Hematopoietic multipotent progenitor cell treated with erythropoietin and hydrocortisone succinate and interleukin-3 and kit ligand, for 17 days (in vitro differentiated cells): ENCODE measurements at regions not wholly inside any gene's neighbourhood (a gene's known extent, or its start where the extent isn't known, plus 50 kb on each side); places are given as distances from the start of the nearest gene placed in this dataset.

Experiments used
- DNase-seq: peaks from one replicate; pipeline ENCODE4 v3.0.0-alpha.2; 2015; ENCODE audit warnings: low spot score

DNA sequence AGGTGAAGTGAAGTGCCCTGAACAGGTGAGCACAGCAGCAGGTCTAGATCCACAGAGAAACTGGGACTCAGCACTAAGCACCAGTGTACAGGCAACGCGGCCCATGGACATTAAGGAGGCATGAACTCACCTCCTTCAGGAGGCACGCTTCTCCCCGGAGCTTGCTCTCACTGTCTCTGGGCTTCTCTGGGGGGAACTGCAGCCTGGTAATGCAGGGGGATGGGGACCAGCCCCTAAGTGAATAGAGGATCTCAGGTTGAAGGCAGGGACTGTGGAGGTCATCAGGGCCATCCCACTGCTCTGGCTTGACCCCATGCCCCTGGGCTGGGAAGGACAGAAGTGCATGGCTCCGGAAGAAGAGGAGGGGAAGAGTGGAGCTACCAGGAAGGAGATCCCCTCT, 495.6 kb upstream of the B3GAT1 start:
- no peak for DNase-seq

GRCh38 chr11:134906356-134906955, 494.4 kb upstream of the B3GAT1 start:
- DNase-seq, result no peak

DNA sequence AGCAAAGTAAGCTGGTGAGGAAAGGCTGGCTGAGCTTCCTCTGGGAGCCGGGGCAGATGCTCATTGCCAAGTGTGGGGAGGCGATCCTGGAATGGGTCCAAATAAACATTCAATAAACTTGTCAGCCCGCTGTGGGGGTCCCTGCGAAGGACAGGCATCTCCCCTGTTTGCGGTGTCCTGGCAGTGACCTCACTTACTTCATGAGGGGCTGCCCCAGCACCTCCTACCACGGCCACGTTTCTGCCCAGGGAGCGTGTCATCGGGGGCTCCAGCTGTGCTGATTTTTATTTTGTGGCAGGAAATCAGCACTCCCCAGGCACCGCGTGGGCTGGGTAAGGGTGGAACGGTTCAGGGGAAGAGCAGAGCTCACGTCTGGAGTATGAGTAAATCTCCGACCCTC, 493.9 kb upstream of the B3GAT1 start:
- DNase-seq, result no peak

DNA sequence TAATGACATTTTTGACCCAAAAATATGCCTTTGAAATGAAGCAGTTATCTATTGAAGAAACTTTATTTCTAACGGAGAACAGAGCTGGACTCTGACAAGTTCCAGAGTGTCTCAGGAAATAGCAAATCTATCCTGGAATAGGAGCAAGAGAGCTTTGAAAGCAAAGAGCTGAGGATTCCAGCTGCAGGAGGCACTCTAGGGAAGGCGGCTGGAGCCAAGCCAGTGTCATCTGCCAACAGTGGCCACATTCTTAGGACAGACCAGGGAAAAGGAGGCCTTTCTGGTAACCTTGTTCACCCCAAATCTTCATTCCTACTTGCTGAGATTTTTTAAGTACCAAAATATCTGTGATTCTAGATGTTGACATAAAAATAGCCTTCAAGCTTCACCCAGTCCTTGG, 493.5 kb upstream of the B3GAT1 start:
- no peak for DNase-seq

GRCh38 chr11:134904103-134904790, 492.2 kb upstream of the B3GAT1 start:
- no peak for DNase-seq

DNA sequence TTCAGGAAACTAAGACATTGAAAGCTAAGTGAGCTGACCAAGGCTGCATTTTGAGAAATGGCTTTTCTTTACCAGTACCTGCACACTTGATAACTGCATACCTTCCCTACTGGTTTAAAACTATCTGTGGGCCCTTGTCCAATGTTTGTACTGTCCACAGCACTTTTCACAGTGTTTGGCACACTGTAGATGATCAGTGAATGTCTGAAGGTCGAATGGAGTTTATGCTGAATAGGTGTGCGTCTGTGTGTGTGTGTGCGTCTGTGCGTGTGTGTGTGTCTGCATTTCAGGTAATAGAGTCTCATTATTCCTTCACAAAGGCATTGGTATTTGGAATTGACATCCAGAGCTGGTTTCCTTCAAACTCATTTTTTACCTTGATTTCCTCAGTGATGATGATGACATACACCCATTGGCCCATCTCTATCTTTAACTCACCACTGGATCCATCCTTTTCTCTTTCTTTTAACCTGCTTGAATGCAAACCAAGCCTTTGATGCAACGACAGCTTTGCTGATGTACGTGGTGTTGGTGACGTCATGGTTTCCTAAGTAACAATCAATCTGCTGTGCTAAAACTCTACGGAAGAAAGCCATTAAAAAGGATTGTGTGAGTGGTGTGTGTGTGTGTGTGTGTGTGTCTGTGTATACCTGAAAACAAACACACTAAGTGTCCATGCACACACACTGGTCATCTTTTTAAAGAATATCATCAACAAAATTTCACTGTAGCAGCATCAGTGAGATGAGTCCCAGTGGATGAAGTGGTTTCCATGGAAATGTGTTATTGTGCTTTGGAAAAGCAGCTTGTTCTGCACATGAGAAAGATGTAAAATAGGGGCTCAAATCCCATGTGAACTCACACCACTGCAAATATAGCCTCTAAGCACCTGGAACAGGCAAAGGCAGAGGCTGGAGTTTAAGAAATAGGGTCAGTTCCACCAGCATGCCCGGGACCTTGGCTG, 490.2 kb upstream of the B3GAT1 start:
- DNase-seq, result no peak

GRCh38 chr11:134901542-134901941, 489.5 kb upstream of the B3GAT1 start:
- no peak for DNase-seq

DNA sequence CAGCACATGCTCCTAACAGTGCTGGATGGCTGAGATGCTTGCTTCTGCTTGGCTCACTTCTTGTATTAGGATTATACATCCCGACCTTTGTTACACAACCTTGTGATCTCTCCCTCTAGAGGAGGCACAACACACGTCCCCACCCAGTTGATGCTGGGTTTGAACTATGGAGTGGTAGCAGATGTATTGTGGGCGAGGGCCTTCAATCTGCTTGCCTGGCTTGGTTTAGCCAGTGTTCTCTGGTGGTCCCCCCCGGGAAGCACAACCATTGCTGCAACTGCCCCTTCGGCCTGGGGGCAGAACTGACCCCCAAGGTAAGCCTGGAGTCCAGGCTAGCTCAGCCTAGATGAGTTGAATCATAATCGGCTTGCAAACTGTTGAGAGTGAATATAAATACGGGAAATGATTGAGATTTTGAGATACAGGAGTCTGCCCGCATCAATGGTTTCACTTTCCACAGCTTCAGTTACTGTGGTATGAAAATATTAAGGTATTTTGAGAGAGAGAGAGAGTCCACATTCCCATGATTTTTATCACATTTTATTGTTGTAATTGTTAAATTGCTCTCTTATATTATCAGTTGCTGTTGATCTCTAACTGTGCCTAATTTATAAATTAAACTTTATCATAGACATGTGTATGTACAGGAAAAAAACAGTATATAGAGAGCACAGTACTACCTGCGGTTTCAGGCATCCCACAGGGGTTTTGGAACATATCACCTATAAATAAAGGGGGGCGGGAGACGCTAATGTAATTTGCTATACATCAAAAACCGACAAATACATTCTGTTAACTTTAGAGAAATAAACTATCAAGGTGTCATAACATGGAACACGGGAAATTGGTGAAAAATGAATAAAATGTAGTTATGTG, 482.0 kb upstream of the B3GAT1 start:
- DNase-seq, result no peak

- no peak for DNase-seq
Observed at GRCh38 chr11:134890446-134890845, 478.4 kb upstream of the B3GAT1 start.

- DNase-seq, result no peak
Observed at GRCh38 chr11:134889832-134890231, 477.8 kb upstream of the B3GAT1 start.

- no peak for DNase-seq
Observed at GRCh38 chr11:134888821-134889220, 476.8 kb upstream of the B3GAT1 start.

DNA sequence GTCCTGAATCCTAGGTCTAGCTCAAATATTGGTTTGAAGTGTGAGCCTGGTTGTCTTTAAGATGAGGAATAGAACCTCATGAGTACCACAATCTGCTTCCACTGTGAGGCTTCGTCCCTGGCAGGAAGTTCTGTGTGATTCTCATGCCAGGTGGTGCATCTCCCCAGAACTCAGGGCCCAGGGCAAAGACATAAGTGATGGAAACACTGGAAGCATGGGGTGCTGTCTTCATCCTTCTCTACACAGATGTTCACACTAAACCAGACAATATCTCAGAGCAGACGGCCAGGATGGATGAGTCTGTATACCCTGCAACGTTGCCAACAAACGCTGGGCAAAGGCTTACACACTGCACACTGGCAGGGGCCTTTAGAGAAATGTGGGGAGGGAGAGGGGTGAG, 475.9 kb upstream of the B3GAT1 start:
- no peak for DNase-seq

DNA sequence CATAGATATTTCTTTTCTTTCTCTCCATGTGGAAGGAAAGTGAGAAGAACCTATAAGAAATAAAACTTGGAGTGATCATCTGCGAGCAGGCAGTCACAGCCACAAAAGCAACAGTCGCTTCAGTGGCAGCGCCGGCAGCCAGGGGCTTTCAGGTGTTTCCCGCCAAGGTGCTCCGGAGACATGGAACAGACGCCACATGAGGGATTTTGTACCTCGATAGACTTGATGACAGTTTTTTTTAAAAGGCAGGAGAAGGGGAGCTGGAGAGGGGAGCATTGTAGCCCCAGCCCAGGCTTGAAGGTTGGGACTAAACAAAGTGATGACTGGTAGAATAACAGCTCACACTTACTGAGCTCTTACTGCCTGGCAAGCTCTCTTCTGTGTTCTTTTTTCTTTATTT, 471.4 kb upstream of the B3GAT1 start:
- DNase-seq, result no peak

DNA sequence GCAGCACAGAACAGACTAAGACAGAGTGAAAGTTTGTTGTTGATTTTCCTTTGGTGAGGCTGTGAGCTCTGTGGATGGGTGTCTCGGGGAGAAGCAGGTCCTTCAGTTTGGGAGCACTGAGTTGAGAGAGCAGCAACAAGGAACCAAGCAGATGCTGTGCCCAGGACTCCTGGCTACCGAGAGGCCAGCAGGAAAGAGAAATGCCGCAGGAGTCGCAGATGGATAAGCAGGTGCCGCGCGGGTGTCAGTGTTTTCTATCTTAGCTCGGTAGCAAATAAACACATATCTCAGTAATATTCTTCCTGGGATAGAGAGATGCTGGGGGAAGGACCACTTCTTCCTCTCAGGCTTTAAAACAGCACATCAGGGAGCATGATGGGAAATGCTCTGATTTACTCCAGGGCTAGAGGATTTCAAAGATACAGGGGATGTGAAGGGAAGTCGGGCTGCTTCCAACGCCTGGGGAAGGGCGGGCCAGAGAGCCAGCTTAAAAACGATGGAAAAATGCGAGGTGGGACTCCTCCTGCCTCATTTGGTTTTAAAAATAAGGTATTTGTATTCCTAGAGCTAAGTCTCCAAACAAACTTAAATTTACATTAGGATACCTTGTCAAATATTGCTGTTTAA, 470.7 kb upstream of the B3GAT1 start:
- no peak for DNase-seq

GRCh38 chr11:134882141-134882540, 470.1 kb upstream of the B3GAT1 start:
- no peak for DNase-seq

DNA sequence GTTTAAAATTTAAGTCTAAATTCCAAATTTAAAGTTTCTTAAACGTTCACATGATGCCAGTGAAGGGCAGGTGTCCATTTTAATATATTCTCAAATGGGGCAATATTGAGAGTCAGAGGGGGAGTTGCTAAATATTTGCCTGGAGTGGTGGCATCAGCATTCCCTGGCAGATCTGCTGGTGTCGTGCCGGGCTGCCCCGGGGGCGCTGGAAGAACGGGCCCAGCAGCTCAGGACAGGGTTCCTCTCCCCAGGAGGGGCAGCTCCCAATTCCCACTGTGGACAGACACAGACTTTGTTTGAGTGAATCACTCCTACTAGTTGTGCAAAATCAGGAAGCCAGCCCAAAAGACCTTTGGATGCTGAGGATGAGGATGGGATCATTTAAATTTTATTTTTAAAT, 468.7 kb upstream of the B3GAT1 start:
- no peak for DNase-seq

DNA sequence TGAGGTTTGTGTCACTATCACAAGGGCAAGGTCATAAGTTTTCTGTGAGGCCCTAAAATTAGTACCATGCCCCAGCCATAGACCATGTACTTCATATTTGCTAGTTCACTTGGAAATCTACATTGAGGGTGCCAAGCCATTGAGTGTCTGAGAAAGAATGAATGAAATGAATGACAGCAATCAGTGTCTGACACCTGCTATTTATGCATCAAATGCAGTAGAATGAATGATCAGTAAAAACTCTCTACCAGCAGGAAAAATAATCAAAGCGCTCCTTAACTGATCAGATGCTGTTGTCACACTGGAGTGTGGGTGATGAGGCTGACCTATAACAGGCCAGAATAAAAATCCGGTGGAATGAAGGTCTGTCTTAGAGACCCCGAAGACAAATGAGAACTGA, 467.9 kb upstream of the B3GAT1 start:
- no peak for DNase-seq

DNA sequence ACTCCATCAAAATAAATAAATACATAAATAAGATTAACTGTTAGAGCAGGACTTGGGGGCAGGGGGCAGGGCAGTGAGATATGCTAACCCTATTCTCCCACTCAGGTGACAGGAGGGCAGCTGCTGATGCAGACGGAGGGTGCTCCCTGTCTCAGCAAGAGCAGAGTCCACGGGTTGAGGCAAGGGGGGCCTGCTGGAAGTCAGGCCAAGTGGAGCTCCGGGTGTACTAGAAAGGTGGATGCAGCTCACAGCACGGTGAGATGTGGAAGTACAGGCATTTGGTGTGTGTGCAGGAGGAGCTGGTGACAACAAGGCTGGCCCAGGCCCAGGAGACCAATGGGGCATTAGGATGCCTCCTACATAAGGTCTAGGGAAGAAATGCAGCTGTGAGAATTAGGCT, 467.3 kb upstream of the B3GAT1 start:
- no peak for DNase-seq

DNA sequence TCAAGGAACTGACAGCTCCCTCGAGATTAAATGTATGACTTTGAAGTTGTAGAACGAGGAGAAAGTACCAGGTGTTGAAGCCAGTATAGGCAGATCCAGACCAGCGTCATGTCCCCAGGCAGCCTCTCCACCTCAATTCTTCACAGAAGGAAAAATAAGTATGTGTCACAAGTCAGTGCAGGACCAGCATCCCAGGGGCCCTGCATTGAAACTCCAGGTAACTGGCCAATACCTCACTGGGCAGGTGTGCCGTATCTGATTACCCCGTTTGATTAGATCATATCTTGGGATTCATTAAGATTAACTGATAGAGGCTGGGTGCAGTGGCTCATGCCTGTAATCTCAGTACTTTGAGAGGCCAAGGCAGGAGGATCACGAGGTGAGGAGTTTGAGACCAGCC, 466.7 kb upstream of the B3GAT1 start:
- DNase-seq, result no peak

DNA sequence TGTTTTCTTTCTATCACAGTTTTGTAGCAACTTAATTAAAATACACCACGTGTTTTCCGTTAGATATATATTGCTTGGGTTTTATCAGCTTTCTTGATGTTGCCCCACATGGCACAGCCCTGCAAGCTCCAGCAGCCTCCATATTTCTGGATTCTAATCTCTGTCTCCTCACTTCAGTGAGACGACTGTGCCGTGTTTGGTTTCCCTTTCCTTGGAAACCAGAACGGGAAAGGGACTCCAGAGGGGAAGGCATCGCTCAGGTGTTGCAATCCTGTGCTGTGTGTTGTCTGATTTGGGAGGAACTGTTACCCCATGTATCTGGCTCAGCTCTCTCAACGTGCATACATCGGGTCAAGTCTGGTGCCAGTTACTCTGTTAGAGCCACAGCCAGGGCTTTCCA, 464.2 kb upstream of the B3GAT1 start:
- DNase-seq, result no peak

DNA sequence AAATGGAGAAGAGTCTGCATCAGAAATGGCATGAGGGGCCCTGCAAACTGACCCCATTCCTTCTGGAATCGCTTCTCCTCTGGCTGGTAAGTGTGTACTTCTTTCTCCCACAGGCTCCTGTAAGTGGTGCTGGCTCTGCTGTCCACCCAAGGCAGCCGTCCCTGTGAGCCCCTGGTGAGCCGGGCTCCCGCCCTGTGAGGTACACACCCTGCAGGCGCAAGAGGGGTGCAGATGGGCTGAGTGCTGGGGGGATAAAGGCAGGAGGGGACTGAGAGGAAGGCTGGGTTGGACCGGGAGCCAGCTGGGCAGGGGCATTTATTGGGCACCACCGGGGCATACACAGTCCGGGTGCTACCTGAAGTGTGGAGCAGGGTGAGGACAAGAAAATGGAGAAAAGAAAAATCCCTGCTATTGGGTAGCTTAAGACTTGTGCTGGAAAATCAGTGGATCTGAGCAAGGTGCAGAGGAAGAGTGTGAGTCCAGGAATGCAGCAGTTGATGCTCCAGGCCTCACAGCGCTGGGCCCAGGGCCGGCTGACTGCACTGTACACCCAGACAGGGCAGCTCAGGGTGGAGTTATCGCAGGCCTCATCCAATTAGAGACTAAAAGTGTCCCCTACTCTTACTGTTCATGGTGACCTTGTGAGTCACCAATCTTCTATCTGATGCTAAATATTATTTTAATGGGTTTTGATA, 455.1 kb upstream of the B3GAT1 start:
- no peak for DNase-seq
